ENCODE measurements at regions not wholly inside any gene's neighbourhood (a gene's known extent, or its start where the extent isn't known, plus 50 kb on each side); places are given as distances from the start of the nearest gene placed in this dataset.

- TF ChIP-seq CTCF (IDR thresholded peaks at IDR 0.05) (no peak), EP300 (IDR thresholded peaks at IDR 0.05) (no peak)
These were observed 808.4 kb upstream of the CITED2 start for GRCh38 chr6:140182821-140183220.
